Endodermal cell (in vitro differentiated cells): ENCODE measurements at regions not wholly inside any gene's neighbourhood (a gene's known extent, or its start where the extent isn't known, plus 50 kb on each side); places are given as distances from the start of the nearest gene placed in this dataset.

Experiments
- DNase-seq: peaks from one replicate; pipeline ENCODE4 v3.0.0-alpha.2; 2017
- H3K27ac ChIP-seq: 2 replicates; pipeline ENCODE4 v1.5.1; 2013; ENCODE audit warnings: mild to moderate bottlenecking, low read depth, low read length, moderate library complexity
- H3K27me3 ChIP-seq: 2 replicates; pipeline ENCODE4 v1.6.1; 2013; ENCODE audit warnings: mild to moderate bottlenecking, low read length, moderate library complexity; ENCODE audit not compliant: insufficient read depth, control insufficient read depth, poor library complexity, severe bottlenecking
- H3K36me3 ChIP-seq: 2 replicates; pipeline ENCODE4 v1.7.0; 2013; ENCODE audit warnings: mild to moderate bottlenecking, low read length, moderate library complexity; ENCODE audit not compliant: control insufficient read depth, insufficient read depth
- H3K4me1 ChIP-seq: one replicate; pipeline ENCODE4 v1.7.0; 2013; ENCODE audit warnings: low read length; ENCODE audit not compliant: control insufficient read depth, insufficient read depth
- H3K4me3 ChIP-seq: 2 replicates; pipeline ENCODE4 v1.5.1; 2013; ENCODE audit warnings: mild to moderate bottlenecking, low read length, moderate library complexity
- H3K9ac ChIP-seq: 2 replicates; pipeline ENCODE4 v1.6.1; 2013; ENCODE audit warnings: mild to moderate bottlenecking, low read length, moderate library complexity; ENCODE audit not compliant: poor library complexity, severe bottlenecking; ENCODE audit errors: extremely low read depth
- H3K9me3 ChIP-seq: 2 replicates; pipeline ENCODE4 v1.6.1; 2013; ENCODE audit warnings: mild to moderate bottlenecking, low read length, moderate library complexity; ENCODE audit not compliant: control insufficient read depth
- H3K27ac Mint-ChIP-seq: 2 replicates; pipeline ENCODE4 v1.8.0; 2020; ENCODE audit warnings: mixed read lengths
- H3K27me3 Mint-ChIP-seq: 2 replicates; pipeline ENCODE4 v1.8.0; 2021; ENCODE audit warnings: mild to moderate bottlenecking, mixed read lengths; ENCODE audit not compliant: insufficient read depth
- H3K36me3 Mint-ChIP-seq: 2 replicates; pipeline ENCODE4 v1.8.0; 2020; ENCODE audit warnings: low read depth, mixed read lengths
- H3K4me1 Mint-ChIP-seq: 2 replicates; pipeline ENCODE4 v1.8.0; 2020; ENCODE audit warnings: mixed read lengths
- H3K4me3 Mint-ChIP-seq: 2 replicates; pipeline ENCODE4 v1.8.0; 2020; ENCODE audit warnings: mild to moderate bottlenecking, moderate library complexity, mixed read lengths
- H3K9me3 Mint-ChIP-seq: 2 replicates; pipeline ENCODE4 v1.8.0; 2020; ENCODE audit warnings: mild to moderate bottlenecking, mixed read lengths
- WGBS, 2 experiments: methylation state at CpG; one replicate each; pipeline versions ENCODE4 v1.1.5 to v1.1.7; 2013; ENCODE audit warnings: missing lambda C conversion rate in 2 of 2, mixed read lengths in 1 of 2; ENCODE audit not compliant: insufficient coverage in 1 of 2, insufficient read length in 1 of 2; 5-methylcytosine and 5-hydroxymethylcytosine counted together
- TF ChIP-seq, protein P1 (sequence below): fragments of 200-600 bp; sonication (generic); conservative IDR thresholded peaks from 2 replicates; pipeline ENCODE4 v1.5.0; 2021; ENCODE audit warnings: antibody characterized with exemption, mild to moderate bottlenecking

DNA sequence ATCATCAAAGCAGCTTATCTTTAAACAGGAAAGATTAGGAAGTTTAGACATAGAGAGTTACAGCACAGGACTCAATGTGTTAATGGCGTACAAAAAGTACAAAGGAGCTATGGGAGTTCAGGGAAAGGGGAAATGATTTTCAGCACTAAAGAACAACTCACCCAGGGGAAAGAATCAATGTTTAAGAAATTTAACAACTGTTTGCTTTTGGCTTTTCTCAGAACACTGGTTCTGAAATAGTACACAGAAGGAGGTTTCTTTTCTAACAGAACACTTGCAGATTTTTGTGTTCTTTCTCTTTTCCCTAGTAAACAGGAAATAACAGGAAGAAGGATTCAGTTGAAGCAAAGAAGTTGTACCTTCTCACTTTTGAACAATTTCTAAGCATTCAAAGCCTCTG, 71.3 kb upstream of the GHR start:
- Mint-ChIP-seq H3K4me1 (no peaks in the 10 kb centered on the region), H3K4me3 (no peak overlapping the region), H3K27ac (no peak overlapping the region), H3K27me3 (no peaks in the 10 kb centered on the region), H3K9me3 (peaks cover 48% of the 10 kb centered on the region), H3K36me3 (no peaks in the 10 kb centered on the region)
- Histone ChIP-seq H3K9ac (no peak overlapping the region), H3K36me3 (no peaks in the 10 kb centered on the region), H3K4me3 (no peak overlapping the region), H3K27ac (no peak overlapping the region), H3K4me1 (no peaks in the 10 kb centered on the region), H3K9me3 (peaks cover 8% of the 10 kb centered on the region), H3K27me3 (no peaks in the 10 kb centered on the region)
- 96% methylated on average over 1 of the region's 1 CpG; no CpG with 5 or more reads in 1 of the 2 experiments for WGBS, 2 experiments
- TF ChIP-seq, protein P1, sequence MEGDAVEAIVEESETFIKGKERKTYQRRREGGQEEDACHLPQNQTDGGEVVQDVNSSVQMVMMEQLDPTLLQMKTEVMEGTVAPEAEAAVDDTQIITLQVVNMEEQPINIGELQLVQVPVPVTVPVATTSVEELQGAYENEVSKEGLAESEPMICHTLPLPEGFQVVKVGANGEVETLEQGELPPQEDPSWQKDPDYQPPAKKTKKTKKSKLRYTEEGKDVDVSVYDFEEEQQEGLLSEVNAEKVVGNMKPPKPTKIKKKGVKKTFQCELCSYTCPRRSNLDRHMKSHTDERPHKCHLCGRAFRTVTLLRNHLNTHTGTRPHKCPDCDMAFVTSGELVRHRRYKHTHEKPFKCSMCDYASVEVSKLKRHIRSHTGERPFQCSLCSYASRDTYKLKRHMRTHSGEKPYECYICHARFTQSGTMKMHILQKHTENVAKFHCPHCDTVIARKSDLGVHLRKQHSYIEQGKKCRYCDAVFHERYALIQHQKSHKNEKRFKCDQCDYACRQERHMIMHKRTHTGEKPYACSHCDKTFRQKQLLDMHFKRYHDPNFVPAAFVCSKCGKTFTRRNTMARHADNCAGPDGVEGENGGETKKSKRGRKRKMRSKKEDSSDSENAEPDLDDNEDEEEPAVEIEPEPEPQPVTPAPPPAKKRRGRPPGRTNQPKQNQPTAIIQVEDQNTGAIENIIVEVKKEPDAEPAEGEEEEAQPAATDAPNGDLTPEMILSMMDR: no peak
- DNase-seq: no peak

DNA sequence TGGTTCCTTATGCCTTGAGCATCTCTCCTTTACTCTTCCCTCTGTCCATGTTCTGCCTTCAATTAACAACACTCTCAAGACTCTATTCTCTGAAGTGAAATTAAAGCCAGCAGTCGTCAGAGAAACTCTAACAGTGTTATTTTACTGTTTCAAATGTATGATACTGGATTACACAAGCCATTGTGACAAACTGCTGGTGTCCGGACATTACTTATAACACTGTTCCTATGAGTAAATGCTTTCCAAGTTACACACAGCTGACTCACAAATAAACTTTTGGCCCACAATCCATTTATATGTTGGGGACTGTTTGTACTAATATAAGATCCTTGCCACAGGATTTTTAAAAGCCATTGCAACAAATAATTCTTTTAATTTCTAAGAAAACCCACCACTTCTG, 63.2 kb upstream of the GHR start:
- 78% methylated on average over 2 of the region's 2 CpGs; no CpG with 5 or more reads in 1 of the 2 experiments for WGBS, 2 experiments
- Mint-ChIP-seq H3K4me1 (peaks cover 15% of the 10 kb centered on the region), H3K4me3 (no peak overlapping the region), H3K36me3 (no peaks in the 10 kb centered on the region), H3K27me3 (no peaks in the 10 kb centered on the region), H3K27ac (peak overlapping the region; percentile 69), H3K9me3 (peaks cover 23% of the 10 kb centered on the region)
- no peak for DNase-seq
- Histone ChIP-seq H3K4me3 (no peak overlapping the region), H3K9ac (no peak overlapping the region), H3K4me1 (no peaks in the 10 kb centered on the region), H3K27ac (peak overlapping the region; percentile 67), H3K27me3 (no peaks in the 10 kb centered on the region), H3K9me3 (no peaks in the 10 kb centered on the region), H3K36me3 (no peaks in the 10 kb centered on the region)
- TF ChIP-seq, protein P1: no peak

DNA sequence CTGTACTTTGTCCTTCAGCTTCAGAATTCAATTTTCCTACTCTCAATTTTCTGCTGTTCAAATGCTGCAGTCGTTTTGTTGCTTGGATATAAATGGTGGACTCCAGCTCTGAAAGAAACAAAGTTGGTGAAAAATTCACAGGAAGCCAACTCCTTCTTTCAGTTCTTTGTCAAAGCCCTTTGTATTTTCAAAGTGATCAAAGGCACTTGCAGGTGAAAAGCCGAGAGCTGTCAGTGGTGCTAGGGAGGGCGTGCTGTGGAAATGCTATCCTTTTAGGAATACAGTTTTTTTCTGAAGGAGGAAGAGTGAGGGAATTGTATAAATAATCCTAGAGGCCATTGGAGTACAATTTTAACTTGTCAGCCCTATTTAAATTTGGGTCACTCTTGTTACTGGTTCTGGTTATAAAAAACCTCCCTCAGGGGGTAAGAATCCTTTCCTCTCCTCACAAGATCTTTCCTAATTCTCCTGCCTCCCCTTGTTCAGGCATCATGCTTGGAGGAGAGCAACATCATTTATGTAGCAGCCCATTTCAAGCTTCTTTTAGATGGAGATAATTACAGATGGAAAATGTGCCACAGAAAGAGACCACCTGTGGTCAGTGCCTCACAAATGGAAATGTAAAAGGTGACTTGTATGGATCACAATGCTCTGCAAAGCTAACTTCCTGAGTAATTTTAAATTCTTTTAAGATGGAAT, 62.5 kb upstream of the GHR start:
- Mint-ChIP-seq H3K4me3 (no peak overlapping the region), H3K27me3 (no peaks in the 10 kb centered on the region), H3K36me3 (no peaks in the 10 kb centered on the region), H3K4me1 (peaks cover 15% of the 10 kb centered on the region), H3K27ac (peak overlapping the region; percentile 69), H3K9me3 (peaks cover 18% of the 10 kb centered on the region)
- DNase-seq: peak; percentile 63
- no peak overlapping the region for H3K4me3 ChIP-seq
- WGBS, 2 experiments: 35% methylated on average over 3 of the region's 3 CpGs; no CpG with 5 or more reads in 1 of the 2 experiments
- H3K36me3 ChIP-seq: no peaks in the 10 kb centered on the region
- TF ChIP-seq, protein P1: no peak
- H3K9ac ChIP-seq: no peak overlapping the region
- peak overlapping the region; percentile 66 for H3K27ac ChIP-seq
- H3K9me3 ChIP-seq: no peaks in the 10 kb centered on the region
- H3K27me3 ChIP-seq: no peaks in the 10 kb centered on the region
- no peaks in the 10 kb centered on the region for H3K4me1 ChIP-seq
